Immature natural killer cell (primary cell): ENCODE measurements at regions not wholly inside any gene's neighbourhood (a gene's known extent, or its start where the extent isn't known, plus 50 kb on each side); places are given as distances from the start of the nearest gene placed in this dataset.

Experiments used
- DNase-seq, 3 donors: peaks; one replicate each; pipeline ENCODE4 v3.0.0; 2022; ENCODE audit warnings: mixed read lengths in 1 of 3
- H3K27ac Mint-ChIP-seq, 6 donors: one replicate each; pipeline ENCODE4 v1.8.0; 2020; ENCODE audit warnings: mixed read lengths in 6 of 6, mild to moderate bottlenecking in 5 of 6, inconsistent platforms in 4 of 6, moderate library complexity in 3 of 6
- H3K27me3 Mint-ChIP-seq, 3 donors: one replicate each; pipeline ENCODE4 v1.8.0; 2020 to 2021; ENCODE audit warnings: low read depth in 3 of 3, mild to moderate bottlenecking in 3 of 3, mixed read lengths in 3 of 3, moderate library complexity in 3 of 3, inconsistent platforms in 1 of 3
- H3K36me3 Mint-ChIP-seq, 3 donors: one replicate each; pipeline ENCODE4 v1.8.0; 2020; ENCODE audit warnings: mixed read lengths in 3 of 3, inconsistent platforms in 2 of 3, mild to moderate bottlenecking in 2 of 3
- H3K4me1 Mint-ChIP-seq, 2 donors: one replicate each; pipeline ENCODE4 v1.8.0; 2020; ENCODE audit warnings: inconsistent platforms in 2 of 2, mild to moderate bottlenecking in 2 of 2, mixed read lengths in 2 of 2, moderate library complexity in 1 of 2
- H3K4me3 Mint-ChIP-seq, 5 donors: one replicate each; pipeline ENCODE4 v1.8.0; 2020; ENCODE audit warnings: mild to moderate bottlenecking in 5 of 5, mixed read lengths in 5 of 5, inconsistent platforms in 3 of 5, moderate library complexity in 3 of 5
- H3K9me3 Mint-ChIP-seq, 6 donors: one replicate each; pipeline ENCODE4 v1.8.0; 2020; ENCODE audit warnings: mild to moderate bottlenecking in 6 of 6, mixed read lengths in 6 of 6, inconsistent platforms in 4 of 6, moderate library complexity in 3 of 6

DNA sequence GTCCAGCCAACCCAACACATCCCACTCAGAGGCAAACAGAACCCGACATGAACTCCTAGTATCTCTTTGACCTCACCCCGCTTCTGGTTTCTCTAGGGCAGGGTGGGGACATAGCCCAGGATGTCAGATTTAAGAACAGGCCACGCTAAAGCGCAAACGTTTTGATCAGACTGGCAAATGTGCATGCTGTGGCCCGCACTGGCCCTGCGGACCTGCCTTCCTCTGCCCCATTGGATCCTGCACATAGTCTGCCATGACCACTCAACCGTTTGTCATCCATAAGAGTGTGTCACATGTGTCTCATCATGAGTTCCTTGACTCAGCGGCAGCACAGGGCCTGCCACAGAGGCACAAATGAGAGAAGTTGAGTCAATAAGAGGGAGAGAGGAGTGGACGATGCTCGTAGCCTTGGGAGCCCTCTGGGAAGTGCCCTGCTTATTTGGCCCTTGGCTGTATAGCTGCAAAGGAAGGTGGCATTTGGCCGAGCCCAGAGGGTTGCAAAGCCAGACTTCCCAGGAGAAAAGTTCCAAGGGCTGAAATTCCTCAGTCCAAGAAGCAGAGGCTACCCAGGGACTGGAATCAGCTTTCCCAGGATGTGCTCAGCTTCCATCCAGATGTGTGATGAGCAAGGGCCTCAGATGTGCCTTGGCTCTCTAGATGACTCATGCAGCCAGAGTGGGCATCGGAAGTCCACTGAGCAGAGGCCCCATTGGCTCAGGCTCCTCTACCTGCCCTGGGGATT lies 55.5 kb upstream of the SLCO2A1 start:
- no peak for DNase-seq
- Mint-ChIP-seq H3K27me3 (peaks cover 0 to 3% (median 2%) of the 10 kb centered on the region in 3 donors), H3K9me3 (peaks cover 0 to 6% (median 0%) of the 10 kb centered on the region in 6 donors), H3K4me1 (no peaks in the 10 kb centered on the region), H3K27ac (no peak overlapping the region), H3K4me3 (no peak overlapping the region), H3K36me3 (no peaks in the 10 kb centered on the region)

DNA sequence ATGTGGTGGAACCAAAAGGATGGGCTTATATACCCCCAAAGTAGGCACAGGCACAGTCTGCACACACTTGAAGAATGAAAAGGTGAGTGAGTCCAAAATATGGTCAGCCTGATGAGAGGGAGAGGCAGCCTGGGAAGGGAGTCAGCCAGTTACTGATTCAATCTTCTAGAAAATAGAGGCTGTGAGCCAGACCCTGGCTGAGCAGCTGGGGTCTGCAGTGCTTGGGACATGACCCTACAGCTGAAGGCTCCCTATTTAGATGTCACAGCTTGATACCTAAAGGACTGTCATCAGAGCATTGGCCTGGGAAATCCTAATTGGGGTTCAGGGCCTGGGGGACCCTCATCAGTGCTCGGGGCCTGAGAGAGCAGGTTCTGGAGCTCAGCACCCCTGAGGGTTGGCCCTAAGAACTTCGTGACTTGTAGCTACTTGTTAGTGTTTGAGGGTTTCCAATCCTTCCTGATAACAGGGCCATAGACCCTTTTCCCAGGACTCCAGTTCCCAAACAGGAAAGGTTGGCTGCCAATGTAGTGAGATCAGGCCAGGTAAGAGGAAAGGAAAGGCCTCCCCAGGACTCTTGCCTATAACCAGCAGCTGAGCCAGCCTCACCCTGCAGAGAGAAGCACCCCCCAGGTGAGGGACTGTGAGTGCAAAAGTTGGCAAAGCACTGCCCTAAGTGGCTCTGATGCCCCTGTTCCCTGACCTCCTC lies 54.7 kb upstream of the SLCO2A1 start:
- Mint-ChIP-seq H3K9me3 (peaks cover 0 to 6% (median 0%) of the 10 kb centered on the region in 6 donors), H3K4me3 (no peak overlapping the region), H3K36me3 (no peaks in the 10 kb centered on the region), H3K27me3 (peaks cover 0 to 3% (median 2%) of the 10 kb centered on the region in 3 donors), H3K4me1 (no peaks in the 10 kb centered on the region), H3K27ac (no peak overlapping the region)
- DNase-seq, result no peak

DNA sequence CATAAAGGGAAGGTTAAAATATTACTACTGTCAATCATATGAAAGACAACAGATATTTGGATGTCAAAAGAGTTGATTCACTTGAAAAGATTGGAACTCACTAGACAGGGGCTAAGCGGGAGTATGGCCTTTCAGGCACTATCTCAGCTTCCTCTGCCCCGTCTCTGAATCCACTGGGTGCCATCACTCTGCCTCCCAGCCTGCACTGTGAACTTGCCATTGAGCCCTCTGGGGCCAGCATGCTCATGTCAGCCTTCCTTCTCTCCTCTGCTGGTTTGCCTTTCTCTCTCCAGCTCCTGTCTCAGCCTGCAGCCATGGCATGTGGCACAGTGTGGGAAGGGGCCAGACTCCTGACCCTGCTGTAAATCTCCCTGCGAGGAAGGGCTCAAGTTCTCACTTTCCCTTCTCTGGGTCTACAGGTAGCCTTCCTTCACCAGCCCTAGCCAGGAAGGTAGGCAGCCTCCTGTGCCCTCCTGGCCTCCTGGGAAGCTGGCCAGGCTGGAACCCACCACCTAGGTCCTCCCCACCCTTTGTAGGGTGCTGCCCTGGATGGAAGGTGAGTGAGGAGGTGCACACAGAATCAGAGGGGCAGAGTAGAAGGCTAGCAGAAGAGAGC lies 54.0 kb upstream of the SLCO2A1 start:
- Mint-ChIP-seq H3K9me3 (peaks cover 0 to 6% (median 0%) of the 10 kb centered on the region in 6 donors), H3K36me3 (no peaks in the 10 kb centered on the region), H3K27me3 (peaks cover 2 to 6% (median 2%) of the 10 kb centered on the region in 3 donors), H3K27ac (no peak overlapping the region), H3K4me1 (no peaks in the 10 kb centered on the region), H3K4me3 (no peak overlapping the region)
- no peak for DNase-seq

DNA sequence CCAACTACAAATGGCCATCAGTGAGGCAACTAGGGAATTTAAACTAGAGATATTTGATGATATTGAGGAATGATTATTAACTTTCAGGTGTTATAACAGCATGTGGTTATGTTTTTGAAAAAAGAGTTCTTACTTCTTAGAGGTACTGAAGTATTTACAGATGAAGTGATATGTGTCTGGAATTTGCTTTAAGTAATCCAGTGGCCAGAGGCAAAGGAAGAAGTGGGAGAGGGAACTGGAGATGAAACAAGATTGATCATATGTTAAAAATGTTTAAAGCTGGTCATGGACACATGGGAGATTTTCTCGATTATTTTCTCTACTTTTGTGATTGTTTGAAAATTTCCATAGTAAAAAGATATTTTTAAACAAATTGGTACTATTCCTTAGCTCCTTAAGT lies 53.3 kb upstream of the SLCO2A1 start:
- Mint-ChIP-seq H3K9me3 (peaks cover 0 to under 1% (median 0%) of the 10 kb centered on the region in 6 donors), H3K27me3 (peaks cover 2 to 5% (median 2%) of the 10 kb centered on the region in 3 donors), H3K36me3 (no peaks in the 10 kb centered on the region)

DNA sequence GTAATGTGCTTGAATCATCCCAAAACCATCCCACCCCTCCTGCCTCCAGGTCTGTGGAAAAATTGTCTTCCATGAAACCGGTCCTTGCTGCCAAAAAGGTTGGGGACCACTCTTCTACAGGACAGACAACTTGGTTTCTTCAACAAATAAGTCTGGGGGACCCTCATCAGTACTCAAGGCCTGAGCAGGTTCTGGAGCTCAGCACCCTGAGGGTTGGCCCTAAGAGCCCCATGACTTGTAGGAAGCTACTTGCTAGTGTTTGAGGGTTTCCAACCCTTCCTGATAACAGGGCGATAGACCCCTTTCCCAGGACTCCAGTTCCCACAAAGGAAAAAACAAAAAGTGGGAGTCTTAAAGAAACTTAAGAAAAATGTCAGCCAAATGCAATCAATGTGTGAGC lies 52.9 kb upstream of the SLCO2A1 start:
- no peak for DNase-seq
- Mint-ChIP-seq H3K27ac (no peak overlapping the region), H3K9me3 (no peaks in the 10 kb centered on the region), H3K36me3 (no peaks in the 10 kb centered on the region), H3K27me3 (peaks cover 2% of the 10 kb centered on the region in 3 donors), H3K4me3 (no peak overlapping the region), H3K4me1 (no peaks in the 10 kb centered on the region)

More for the DNA sequence above, 53.3 kb upstream of the SLCO2A1 start:
- no peaks in the 10 kb centered on the region for H3K4me1 Mint-ChIP-seq
- H3K4me3 Mint-ChIP-seq, result no peak overlapping the region
- DNase-seq, result no peak
- no peak overlapping the region for H3K27ac Mint-ChIP-seq

DNA sequence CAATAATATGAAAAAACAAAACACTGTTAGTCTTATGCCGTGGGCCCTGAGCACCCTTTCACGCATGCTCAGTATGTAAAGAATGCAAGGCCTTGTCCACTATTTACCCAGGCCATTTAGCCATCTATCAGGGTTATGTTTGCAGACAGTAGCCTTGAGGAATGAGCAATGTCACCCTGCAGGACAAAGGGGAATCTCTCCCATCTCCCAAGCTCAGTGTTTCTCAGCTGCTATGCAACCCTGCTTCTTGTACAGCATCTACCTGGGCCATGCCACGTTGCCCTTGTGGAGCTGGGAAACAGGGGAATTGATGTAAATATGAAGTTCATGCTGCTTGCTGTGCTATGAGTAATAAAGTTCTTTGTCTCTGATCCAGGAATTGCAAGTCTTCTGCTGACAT lies 51.5 kb upstream of the SLCO2A1 start:
- no peaks in the 10 kb centered on the region for H3K4me1 Mint-ChIP-seq
- no peak for DNase-seq
- no peaks in the 10 kb centered on the region for H3K36me3 Mint-ChIP-seq
- H3K27ac Mint-ChIP-seq, result no peak overlapping the region
- H3K4me3 Mint-ChIP-seq, result no peak overlapping the region
- H3K27me3 Mint-ChIP-seq, result peaks cover 2 to 6% (median 6%) of the 10 kb centered on the region in 3 donors
- H3K9me3 Mint-ChIP-seq, result no peaks in the 10 kb centered on the region

DNA sequence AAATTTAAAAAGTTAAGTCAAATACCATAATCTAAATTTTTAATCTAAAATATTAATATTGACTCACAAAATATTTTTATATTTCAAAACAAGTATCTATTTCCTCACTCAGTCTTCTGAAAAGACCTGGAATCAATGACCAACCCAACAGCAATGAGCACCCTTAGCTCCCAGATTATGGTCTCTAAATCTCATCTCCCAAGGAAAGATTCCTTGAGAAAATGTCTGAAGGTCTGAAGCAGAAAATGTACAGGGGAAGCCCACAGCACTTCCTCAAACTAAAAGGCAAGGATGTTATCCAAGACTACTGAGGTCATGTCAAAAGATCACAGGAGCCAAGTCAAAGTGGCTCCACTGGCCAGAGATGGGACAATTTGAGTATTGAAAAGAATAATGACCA lies 51.0 kb upstream of the SLCO2A1 start:
- peaks cover 2 to 6% (median 6%) of the 10 kb centered on the region in 3 donors for H3K27me3 Mint-ChIP-seq
- H3K9me3 Mint-ChIP-seq, result no peaks in the 10 kb centered on the region
- no peak overlapping the region for H3K27ac Mint-ChIP-seq
- H3K36me3 Mint-ChIP-seq, result no peaks in the 10 kb centered on the region
- DNase-seq, result no peak
- no peaks in the 10 kb centered on the region for H3K4me1 Mint-ChIP-seq
- no peak overlapping the region for H3K4me3 Mint-ChIP-seq

DNA sequence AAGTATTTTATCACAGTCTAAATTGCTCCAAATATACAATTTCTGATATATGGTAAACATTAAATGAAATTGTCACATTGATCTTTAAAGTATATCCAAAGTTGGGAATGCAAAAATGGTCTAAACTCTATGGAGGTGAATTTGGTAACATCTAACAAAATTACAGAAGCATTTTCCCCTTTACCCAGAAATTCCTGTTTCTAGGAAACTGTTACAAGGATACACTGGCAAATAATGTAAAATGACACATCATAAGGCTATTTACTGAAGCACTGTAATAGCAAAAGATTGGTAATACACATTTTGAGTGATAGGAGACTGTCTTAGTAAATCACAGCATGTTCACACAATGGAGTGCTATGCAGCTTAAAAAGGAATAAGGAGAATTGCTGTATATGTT lies 50.0 kb upstream of the SLCO2A1 start:
- H3K36me3 Mint-ChIP-seq, result no peaks in the 10 kb centered on the region
- peaks cover 2 to 8% (median 6%) of the 10 kb centered on the region in 3 donors for H3K27me3 Mint-ChIP-seq
- H3K4me3 Mint-ChIP-seq, result no peak overlapping the region
- no peak overlapping the region for H3K27ac Mint-ChIP-seq
- DNase-seq, result no peak
- no peaks in the 10 kb centered on the region for H3K9me3 Mint-ChIP-seq
- no peaks in the 10 kb centered on the region for H3K4me1 Mint-ChIP-seq
